ENCODE measurements at regions not wholly inside any gene's neighbourhood (a gene's known extent, or its start where the extent isn't known, plus 50 kb on each side); places are given as distances from the start of the nearest gene placed in this dataset.

- TF ChIP-seq CTCF (IDR thresholded peaks at IDR 0.05) (no peak), POLR2A (IDR thresholded peaks at IDR 0.05) (no peak), POLR2AphosphoS5 (IDR thresholded peaks at IDR 0.05) (no peak)
Measured at GRCh38 chr12:40561395-40561966, 130.8 kb upstream of the CNTN1 start.

All from breast epithelium (tissue), 3 donors.